HG02970 (cell line): ENCODE measurements at regions not wholly inside any gene's neighbourhood (a gene's known extent, or its start where the extent isn't known, plus 50 kb on each side); places are given as distances from the start of the nearest gene placed in this dataset.

Experiments used
- ATAC-seq: cut with Tn5 transposase; IDR thresholded peaks from one replicate; pipeline ENCODE4 v1.9.1; 2021; ENCODE audit warnings: mild to moderate bottlenecking, moderate library complexity, moderate number of reproducible peaks; ENCODE audit not compliant: unreplicated experiment, low FRiP score

DNA sequence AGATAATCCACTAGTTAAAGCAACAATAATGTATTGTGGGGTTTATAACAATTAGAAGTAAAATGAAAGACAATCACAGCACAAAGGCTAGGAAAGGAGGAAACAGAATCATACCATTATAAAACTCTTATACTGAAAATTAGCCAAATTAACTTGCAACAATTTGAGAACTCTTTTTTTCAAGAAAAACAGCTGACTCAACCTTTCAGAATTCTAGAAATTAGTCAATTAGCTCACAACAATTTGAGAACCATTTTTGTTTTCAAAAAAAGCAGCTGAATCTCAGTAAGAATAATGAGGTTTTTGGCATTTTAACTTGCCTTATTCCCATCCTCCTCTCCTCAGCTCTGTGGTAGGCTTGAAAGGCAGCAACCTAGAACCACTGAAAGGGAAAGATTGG lies 269.9 kb downstream of the NPR3 start:
- ATAC-seq = no peak

DNA sequence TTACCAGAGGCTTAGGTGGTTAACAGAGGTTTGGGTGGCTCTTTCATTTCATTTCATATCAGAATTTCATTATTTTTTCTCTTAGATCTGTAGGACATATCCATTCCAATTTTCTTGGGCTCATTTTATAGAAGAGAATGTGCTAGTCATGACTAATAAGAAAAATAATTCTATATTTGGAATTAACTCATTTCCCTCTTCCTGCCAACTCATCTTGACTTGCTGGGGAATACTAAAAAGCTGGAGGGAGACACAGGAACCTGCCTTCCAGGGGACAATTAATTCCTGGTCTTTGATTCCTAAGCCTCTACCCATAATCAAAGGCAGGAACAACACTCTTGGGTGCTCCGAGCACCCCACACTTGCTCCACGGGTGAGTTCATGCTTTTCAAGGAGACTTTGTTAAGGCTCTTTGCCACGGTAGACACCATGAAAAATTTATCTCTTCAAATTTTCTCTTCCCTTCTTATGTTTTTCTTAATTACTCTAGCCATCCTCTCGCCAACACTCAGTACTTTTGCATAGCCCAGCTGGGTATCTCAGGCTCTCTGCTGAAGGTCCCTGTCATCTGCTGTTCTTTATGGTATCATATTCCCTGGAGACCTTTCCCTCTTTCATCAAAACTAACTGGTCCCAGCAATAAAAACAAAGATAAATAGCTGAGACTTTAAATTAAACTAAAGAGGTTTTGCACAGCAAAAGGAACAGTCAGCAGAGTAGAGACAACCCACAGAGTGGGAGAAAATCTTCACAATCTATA lies 273.9 kb downstream of the NPR3 start:
- no peak for ATAC-seq

DNA sequence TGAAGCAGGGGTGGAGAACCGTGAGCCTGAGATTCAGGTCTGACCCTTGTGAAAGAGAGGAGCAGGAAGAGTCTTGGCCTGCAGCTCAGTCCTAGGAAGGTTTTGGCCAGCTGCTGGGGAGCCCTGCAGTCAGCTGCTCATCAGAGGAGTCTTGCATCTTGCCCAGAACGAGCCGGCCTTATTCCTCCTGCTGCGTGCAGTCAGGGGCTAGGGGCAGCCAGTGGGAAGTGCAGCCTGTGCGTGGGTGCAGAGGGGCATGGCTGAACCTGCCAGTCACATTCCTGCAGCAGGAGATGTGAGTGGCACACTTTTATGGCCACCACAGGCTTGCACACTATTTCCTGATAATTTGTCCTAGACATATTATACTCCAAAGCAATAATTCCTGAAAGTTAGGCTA lies 278.7 kb downstream of the NPR3 start:
- no peak for ATAC-seq

DNA sequence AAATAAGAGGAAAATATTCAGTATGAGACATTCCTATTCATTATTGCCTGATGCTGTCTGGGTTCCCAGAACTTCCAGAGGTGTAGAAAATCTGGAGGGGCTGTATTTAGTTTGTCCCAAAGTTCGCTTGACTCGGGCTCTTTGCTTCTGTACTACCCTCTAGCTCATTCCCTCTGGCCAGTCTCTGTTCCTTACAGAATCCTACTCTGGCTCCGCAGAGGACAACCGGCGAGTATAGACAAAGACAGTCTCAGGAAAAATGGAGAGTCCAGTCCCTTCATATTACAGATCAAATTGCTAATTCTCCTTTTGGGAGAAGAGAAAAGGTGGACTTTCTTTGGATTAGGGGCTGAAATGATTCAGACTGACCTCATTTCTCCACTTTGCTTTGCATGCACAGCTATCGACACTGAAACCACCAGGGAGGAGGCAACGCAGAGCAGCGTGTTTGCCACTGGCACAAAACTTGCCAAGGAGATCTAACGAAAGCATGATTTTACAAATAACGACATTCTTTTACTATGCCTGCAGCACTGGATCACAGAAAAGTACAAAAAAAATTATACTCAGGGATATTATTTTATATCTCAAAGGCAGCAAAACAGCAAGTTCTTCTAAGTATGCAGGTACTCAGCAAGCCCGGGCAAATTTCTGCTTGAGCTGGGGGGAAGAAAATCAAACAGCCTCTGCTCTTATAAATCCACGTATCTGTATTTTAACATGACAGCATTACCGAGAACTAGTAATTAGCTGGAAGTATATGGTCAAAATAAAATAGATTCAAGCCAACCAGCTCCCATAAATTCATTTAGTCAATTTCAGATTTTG lies 279.7 kb downstream of the NPR3 start:
- ATAC-seq = no peak

DNA sequence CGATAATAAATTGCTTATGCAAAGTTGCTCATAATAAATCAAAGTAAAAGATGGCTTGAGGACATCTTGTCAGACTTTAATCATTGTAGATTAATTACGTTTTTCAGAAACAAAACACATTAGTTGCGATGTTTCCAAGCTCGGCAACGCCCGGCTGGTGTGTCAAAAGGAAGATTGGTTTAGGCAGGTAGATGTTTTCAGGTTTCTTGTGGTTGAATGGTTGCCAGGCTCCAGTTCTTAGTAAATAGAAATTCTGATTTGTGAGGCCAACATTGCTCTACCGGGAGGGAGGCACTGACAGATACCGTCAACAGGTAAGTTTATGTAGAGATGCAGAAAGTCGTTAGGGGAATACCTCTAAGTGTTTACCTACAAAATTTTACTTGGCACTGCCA lies 280.3 kb downstream of the NPR3 start:
- ATAC-seq = no peak

DNA sequence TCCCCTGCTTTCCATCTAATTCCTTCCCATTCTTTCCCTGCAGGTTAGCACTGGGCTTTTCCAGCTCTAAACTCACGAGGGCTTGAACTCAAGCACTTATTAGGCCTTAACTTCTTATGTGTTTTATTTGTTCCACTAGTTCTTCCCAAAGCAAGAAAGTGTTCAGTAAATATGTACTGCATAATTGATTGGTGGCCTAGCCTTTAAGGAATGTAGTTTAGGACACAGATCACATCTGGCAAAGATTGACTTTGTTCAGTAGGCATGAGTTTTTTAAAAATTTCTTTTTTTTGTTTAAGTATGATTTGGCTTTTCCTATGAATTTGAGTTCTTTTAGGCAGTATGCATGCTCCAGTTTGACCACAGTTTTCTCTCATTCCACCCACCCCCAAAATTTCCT lies 285.2 kb downstream of the NPR3 start:
- no peak for ATAC-seq

DNA sequence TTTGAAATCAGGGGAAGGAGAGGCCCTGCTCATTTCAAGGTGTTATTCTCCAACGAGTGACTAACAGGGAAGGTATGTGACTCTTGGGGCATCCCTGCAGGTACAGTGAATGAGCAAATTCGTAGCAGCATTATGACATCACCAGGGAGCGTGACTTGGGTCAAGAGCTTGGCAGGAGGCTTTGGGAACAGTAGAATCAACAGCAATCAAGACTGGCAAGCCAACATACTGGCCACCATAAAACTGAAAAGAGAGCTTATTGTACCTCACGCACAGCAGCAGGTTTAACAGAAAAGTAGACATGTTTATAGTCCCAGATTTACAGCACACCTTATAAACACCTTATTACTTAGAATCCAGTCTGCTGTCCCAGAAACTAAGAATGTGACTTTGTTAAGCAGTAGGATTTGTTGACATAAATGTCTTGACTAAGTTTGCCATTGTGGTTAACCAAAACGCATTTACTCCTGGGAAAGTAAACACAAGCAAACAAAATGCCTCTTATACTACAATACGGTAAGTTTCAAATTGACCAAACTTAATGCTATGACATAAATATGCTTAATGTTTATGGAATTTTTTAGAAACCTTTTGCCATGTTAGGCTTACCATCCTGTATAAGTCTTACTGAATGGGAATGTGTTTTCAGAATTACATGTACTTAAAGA lies 297.8 kb downstream of the NPR3 start:
- ATAC-seq = no peak

DNA sequence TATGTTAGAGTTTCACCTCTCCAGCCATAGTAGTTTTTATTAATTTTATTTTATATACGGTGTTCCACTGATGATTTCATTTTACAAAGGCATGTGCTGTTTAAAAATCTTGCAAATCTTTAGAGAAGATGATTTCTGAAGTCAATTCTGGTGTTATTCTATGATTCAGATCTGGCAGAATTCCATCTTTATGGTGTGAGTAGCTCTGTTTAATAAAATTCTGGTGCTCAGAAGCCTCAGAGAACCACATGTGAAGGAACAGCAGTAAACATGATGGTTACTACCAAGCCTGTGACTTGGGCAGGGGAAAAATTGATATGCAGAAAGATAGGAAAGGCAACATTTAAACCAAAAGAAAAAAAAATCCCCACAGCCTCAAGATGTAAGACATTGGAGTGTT lies 299.7 kb downstream of the NPR3 start:
- no peak for ATAC-seq

DNA sequence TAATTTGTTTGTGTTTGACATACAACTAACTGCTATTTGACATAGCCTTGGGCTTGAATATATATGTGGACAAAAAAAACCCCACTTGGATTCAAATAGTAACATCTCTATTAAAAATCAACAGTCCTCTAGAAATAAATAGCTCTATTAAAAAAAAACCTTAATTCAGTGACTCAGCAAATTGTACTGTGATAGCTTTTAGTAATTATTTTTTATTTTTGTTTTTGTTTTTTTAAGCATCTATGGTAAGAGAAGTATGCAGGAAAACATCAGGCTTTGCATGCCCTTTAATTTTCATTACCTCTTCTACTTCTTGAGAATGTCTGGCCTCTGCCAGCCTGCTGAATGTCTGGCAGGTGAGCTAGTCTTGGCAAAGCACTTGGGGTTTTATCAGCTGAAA lies 300.7 kb downstream of the NPR3 start:
- no peak for ATAC-seq

DNA sequence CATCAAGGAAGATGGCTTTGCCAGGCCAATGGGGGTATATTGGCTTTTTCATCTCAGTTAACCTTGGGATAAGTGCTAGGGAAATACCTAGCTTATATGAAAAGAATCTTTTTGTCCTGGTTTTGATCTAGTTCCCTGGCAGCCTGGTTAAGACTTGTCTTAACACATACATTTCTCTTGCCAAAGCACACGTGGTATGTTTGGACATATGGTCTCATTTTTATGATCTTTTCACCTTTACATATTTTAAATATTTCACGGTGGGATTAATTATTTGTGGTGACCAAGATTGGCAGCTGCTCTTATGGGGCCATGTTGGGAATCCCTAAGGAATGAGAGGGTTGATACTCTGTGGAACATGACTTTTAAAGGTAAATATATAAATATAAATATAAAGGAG lies 312.5 kb downstream of the NPR3 start:
- no peak for ATAC-seq

DNA sequence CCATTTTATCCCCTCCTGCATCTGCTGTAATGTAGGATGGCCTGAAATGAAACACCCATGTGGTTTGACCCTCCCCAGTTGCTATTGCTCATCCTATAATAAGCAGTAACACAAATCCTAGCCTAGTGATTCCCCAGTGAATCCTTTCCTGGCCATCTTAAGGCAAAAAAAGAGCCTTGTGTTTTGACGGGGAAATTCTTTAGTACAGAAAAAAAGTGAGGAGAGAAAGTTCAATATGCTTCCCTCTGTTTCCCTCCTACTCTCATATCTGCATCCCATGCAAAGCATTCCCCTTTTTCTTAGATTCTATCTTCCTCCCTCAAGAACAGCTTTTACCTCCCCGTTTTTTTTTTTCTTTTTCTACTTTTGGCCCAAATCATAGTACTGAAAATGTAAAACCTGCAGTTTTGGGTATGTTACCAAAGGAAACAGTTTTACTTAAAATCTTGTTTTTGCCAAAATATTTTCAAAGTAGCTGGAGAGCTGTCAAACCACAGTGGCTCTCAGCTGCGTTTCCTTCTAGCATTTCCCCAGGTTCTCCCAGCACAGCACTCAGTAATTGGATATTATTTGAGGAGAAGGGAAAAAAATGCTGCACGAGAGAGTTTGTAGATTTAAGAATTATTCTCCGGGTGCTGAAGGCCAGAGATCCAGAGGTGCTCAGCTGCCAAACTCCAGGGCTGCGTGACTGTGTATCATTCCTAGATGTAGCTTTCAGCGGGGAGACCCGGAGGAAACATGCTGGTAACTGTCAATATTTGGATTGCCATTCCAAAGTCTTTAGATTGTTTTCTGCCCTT lies 321.4 kb downstream of the NPR3 start:
- ATAC-seq = no peak

DNA sequence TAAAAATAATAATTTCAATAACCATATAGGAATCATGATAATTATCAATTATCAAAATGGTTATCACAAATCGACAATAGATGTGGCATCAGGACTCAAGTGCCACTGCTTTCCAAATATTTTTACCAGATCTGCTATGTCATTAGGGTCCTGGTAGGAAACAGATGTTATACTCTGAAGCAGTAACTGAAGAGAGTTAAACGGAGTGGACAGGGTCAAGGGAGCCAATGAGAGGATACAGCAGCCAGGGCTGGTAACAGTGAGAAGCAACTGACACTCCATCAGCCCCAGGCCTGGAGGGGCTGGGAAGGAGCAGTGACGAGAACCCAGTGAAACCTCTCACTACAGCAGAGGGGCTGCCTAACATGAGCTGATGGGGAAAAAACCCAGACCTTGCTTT lies 322.4 kb downstream of the NPR3 start:
- ATAC-seq = no peak

DNA sequence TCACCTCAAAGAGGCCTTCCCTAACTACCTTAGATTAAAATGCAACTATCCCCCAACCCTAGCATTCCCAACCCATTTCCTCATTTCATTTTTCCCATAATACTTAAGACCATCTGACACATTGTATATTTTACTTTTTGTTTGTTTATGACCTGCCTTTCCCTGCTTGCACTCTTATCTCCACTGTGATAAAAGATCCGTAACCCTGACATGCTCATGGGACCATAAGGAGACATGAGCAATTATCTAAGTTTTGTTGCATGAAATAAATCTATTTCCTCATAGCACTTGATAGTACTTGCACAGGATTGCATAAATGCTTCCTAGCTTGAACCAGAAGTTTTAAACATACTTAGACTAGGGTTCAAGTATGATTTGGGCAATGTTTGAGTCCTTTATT lies 323.7 kb downstream of the NPR3 start:
- ATAC-seq = no peak

DNA sequence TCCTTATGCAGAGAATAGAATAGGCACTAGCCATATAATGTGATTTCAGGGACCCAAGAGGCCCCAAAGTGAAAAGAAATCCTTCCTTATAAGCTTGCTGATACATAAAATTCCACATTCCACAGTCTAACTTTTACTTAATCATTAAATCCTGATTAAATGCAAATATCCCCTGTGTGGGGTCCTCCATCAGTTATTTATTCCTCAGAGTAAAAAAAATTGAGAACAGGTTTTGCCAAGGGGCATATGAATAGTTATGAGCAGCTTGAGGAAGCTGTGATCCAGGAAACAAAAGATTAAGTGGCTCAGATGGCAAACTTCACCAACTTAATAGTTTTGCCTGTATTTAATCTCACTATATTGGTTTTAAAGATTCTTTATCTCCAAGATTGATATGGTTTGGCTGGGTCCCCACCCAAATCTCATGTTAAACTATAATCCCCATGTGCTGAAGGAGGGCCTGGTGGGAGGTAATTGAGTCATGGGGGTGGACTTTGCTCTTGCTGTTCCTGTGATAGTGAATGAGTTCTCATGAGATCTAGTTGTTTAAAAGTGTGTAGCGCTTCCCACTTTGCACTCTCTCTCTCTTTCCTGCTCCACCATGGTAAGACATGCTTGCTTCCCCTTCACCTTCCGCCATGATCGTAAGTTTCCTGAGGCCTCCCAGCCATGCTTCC lies 324.9 kb downstream of the NPR3 start:
- ATAC-seq = no peak

DNA sequence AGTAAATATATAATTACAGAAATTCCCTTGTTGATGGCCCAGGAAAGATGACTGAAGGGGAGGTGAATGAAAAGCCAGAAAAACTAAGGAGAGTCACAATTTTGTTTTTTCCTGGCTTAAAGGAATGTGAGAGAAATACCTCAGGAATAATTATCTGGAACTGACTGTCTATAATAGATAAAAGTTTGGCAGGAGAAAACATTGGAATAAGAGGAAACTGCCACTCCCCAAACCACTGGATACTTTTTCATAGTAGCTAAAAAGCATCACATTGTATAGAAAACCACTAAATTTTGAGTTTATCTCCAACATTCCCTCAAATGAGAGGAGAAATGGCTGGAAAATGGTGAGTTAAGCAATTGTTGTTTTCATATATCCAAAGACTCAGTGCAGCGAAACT lies 326.0 kb downstream of the NPR3 start:
- ATAC-seq = no peak

DNA sequence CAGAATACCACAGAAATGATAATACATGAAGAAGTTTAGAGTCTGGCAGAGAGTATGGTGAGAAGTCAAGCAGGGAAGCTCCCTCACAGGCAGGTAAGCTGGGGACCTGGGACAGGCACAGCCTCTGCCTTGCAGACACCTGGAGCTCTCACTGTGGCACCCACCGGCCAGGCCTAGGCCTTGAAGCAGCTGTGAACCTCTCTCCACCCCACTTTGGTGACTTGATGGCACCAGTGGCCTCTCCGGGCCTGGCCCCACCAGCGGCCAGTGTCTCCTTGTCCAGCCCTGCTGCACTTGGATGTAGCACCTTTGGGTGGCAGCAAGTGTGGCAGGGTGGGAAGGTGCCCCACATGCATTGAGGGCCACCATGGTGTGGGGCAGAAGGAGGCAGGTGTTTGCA lies 330.5 kb downstream of the NPR3 start:
- ATAC-seq = no peak

DNA sequence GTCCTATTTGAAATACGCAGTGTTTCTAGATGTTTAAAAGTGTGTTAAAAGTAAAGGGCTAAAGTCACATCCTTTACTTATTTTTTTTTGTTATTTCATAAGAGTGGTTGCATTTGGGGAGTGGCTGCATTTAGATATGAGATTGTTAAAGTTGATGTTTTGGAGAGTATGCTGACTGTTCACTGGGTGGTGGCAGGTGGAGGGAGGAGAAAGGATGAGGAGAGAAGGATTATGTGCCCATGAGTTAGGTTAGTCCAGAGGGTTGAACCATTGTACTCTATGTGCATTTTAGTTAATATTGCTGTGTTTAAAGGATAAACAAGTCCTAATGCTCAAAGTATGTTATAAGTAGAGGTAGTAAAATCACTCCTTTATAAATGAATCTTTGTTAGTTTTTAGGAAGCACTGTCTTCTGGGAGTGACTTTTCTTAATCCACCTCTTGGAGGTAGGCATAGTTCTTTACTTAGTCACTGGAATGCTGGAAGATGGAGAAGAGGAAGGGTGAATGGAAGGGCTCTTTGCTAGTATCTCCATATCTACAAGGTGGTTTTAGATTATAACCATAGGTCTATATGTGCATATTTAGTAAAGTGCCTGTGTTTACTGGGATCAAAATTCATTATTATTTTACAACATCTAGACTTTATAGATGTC lies 332.3 kb downstream of the NPR3 start:
- ATAC-seq = no peak

DNA sequence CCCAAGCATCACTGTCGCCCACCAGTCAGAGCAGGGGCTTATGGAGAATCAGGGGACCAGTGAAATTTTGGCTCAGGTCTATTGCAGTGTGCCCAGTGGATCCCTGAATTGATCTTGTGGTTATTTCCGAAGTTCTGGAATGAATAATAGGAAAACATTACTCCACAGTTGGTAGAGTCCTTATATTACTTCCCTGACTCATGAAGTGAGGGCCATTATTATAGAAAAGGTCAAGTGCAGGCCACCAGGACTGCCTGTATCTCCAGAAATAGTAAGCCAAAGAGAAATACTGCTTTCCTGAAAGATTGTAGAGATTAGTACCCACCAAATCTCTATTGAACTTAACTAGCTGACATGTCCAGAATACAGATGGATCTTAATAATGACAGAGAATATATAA lies 335.0 kb downstream of the NPR3 start:
- ATAC-seq = no peak

DNA sequence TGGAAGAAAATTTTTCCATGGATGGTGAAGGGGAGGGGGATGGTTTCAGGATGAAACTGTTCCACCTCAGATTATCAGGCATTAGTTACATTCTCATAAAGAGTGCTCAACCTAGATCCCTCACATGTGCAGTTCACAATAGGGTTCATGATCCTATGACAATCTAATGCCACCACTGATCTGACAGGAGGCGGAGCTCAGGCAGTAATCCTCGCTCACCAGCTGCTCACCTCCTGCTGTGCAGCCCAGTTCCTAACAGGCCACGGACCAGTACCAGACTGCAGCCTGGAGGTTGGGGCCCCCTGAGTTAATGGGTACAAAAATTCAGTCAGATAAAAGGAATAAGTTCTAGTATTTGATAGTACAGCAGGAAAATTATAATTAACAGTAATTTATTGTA lies 337.2 kb downstream of the NPR3 start:
- no peak for ATAC-seq

DNA sequence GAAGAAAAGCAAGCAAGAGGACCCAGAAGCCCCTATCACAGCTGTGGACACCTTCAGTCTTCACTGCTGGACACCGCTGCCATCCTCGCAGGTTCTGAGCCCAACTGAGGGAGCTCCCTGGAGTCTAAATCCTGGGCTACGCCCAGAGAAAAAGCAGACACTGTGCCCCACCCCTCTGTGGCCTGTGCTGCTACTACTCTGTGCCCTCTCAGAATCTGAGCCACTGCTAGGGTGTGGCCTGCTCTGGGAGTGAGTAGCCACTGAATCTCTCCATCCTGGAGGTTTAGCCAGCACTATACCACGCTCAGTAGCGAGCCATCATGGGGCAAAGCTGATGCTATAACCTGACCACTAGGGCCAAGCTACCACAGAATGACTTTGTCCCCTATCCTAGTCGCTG lies 338.2 kb downstream of the NPR3 start:
- ATAC-seq = no peak
